AG04449 (cell line): ENCODE measurements at regions not wholly inside any gene's neighbourhood (a gene's known extent, or its start where the extent isn't known, plus 50 kb on each side); places are given as distances from the start of the nearest gene placed in this dataset.

Experiments
- CTCF ChIA-PET: fragments of 350-600 bp; formaldehyde crosslinking; extraction: SDS; loops from one replicate; lab custom pipeline; 2021; ENCODE audit warnings: antibody characterized with exemption; lab: Yijun Ruan, JAX
- POLR2A ChIA-PET: fragments of 400-600, 350-600 bp; formaldehyde crosslinking; extraction: SDS; loops from one replicate; lab custom pipeline; 2020; ENCODE audit warnings: antibody characterized with exemption, inconsistent platforms; lab: Yijun Ruan, JAX
- DNase-seq: peaks from one replicate; pipeline ENCODE4 v3.0.0-alpha.2; 2010; ENCODE audit warnings: low read depth, low spot score
- H3K4me3 ChIP-seq: 2 replicates; pipeline ENCODE4 v1.5.1; 2011; ENCODE audit warnings: low read depth, mild to moderate bottlenecking, control low read depth, low read length
- CTCF ChIP-seq: IDR thresholded peaks from one replicate; pipeline ENCODE4 v1.5.1; 2011; ENCODE audit warnings: mild to moderate bottlenecking, moderate library complexity, low read length, control low read depth, inconsistent platforms; ENCODE audit not compliant: insufficient read depth; ENCODE audit errors: missing control alignments

GRCh38 chr5:88390481-88390880 is 121.8 kb upstream of the TMEM161B start:
- no peak for DNase-seq
- CTCF ChIA-PET = no interaction called here
- POLR2A ChIA-PET = no interaction called here
- TF ChIP-seq CTCF = no peak
- no peak overlapping the region for H3K4me3 ChIP-seq

DNA sequence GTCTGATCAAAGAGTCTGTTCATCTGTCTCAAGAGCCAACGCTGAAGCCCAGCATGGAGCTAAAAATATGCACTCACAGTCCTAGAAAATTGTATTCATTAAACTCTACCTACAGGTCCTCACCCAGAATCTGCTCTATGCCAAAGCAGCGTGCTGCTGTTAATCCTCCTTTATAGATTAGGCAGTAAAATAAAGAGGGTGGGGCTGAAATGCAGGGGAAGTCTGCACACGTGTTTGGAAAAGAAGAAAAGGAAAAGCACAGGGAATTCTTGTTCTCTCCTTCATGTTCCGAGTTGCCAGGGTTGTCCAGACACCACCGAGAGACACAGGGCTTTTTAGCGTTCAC is 121.4 kb upstream of the TMEM161B start:
- H3K4me3 ChIP-seq = no peak overlapping the region
- DNase-seq = no peak
- TF ChIP-seq CTCF = no peak
- POLR2A ChIA-PET = no interaction called here
- CTCF ChIA-PET = no interaction called here

- POLR2A ChIA-PET = no interaction called here
- no peak for TF ChIP-seq CTCF
- CTCF ChIA-PET = no interaction called here
- no peak overlapping the region for H3K4me3 ChIP-seq
- DNase-seq = no peak
Measured at GRCh38 chr5:88389338-88390095, 120.9 kb upstream of the TMEM161B start.

DNA sequence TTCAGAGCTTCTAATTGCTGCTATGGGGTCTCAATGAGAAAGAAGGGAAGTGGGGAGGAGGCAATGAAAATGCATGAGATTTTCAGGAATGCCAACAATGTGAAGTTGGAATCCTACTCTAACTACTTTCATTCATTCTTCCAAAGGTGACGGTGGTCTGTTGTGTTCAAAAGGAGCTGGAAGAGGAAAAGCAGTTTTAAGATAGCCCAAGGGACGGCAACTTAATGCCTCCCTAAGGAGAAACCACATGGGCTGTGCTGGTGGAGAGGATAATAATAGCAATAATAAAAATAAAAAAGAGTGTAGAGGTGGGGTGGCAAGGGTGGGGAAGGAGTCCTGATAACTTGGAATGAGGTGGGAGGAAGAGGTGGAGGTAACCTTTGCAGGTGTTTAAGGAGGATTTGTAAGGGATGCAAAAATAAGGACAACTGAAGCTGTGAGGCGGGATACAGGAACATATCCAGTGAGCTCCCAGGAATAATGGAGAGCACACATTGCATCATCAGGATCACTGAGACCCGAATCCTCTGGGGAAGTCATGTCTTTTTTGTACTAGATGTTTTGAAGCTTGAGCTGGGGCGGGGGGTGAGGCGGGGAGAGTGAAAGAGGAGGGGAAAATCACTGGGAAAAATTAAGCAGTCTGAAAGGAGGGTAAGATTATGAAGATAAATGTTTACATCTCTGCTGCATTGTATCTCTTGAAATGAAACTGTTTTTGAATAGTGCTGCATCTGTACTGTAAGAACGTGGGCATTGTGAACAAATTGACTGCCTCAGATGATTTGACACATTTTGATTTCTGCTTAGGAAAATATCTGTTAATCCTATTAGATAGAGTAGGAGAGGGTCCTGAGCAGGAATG is 120.1 kb upstream of the TMEM161B start:
- no peak for DNase-seq
- CTCF ChIA-PET = no interaction called here
- POLR2A ChIA-PET = no interaction called here
- TF ChIP-seq CTCF = no peak
- no peak overlapping the region for H3K4me3 ChIP-seq

DNA sequence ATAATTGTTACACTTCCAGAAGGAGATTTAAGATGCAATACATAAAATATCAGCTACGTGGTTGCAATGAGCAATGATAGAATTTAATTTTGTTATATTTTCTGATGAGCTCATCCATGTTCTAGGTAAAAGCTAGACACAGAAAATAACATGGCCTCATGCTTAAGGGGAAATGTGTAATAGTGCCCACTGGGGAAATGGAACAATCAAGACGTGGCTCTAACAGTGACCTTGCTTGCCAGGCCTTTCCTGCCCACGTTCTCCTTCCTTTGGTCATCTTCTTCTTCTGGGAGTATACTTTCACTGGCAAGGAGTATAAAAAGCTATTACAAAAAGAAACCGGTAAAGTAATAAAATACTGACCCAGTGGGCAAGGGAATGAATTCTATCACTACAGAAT is 116.2 kb upstream of the TMEM161B start:
- no peak for DNase-seq
- ChIA-PET CTCF (no interaction called here), POLR2A (no interaction called here)
- no peak overlapping the region for H3K4me3 ChIP-seq
- no peak for TF ChIP-seq CTCF

DNA sequence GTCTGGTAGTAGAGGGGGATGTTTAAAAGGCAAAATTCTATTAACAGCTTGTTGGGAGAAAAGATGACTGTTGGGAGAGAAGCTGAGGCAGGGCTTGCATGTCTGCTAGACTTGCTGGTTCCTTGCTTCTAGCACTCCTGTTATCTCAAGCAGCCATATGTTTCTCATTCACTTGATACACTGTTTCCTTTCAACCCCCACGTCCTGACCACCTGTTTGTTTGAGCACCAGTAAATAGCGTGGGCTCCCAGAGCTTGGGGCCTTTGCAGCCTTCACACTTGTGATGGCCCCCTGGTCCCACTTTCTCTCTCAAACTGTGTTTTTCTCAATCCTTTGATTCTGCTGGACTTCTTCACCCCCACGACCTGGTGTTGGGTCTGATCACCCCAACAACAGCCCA is 111.7 kb upstream of the TMEM161B start:
- no peak overlapping the region for H3K4me3 ChIP-seq
- POLR2A ChIA-PET = no interaction called here
- TF ChIP-seq CTCF = no peak
- CTCF ChIA-PET = no interaction called here
- DNase-seq = no peak
